H1 (cell line): ENCODE measurements at regions not wholly inside any gene's neighbourhood (a gene's known extent, or its start where the extent isn't known, plus 50 kb on each side); places are given as distances from the start of the nearest gene placed in this dataset.

ENCODE experiments used
- CTCF ChIA-PET: fragments of 300-600 bp; sonication (Branson Sonifier 250); formaldehyde crosslinking; loops from one replicate; lab custom pipeline; 2021; ENCODE audit not compliant: partially characterized antibody; lab: Charles Lee
- POLR2A ChIA-PET: fragments of 300-600 bp; sonication (Branson Sonifier 250); formaldehyde crosslinking; loops from one replicate; lab custom pipeline; 2021; ENCODE audit warnings: inconsistent platforms; ENCODE audit not compliant: partially characterized antibody; lab: Charles Lee
- DNase-seq, 2 experiments: peaks; one replicate each; pipeline versions ENCODE4 v3.0.0 to v3.0.0-alpha.2; 2010 to 2022; ENCODE audit warnings: low spot score in 2 of 2, low read depth in 1 of 2, mixed read lengths in 1 of 2
- FAIRE-seq: peaks from 2 replicates; lab custom pipeline; 2011; peaks lifted over from hg19 to GRCh38; lab: Jason Lieb, UNC
- H2AFZ ChIP-seq: 2 replicates; pipeline ENCODE4 v1.8.1; 2012; ENCODE audit warnings: low read length, inconsistent platforms
- H2AK5ac ChIP-seq: 2 replicates; pipeline ENCODE4 v1.6.1; 2013; ENCODE audit warnings: low read depth, low read length
- H2BK120ac ChIP-seq: replicated peaks from 2 replicates; pipeline ENCODE3; 2013; ENCODE audit warnings: low read depth, low read length, inconsistent platforms
- H2BK12ac ChIP-seq: 2 replicates; pipeline ENCODE4 v1.6.1; 2013; ENCODE audit warnings: low read depth, low read length
- H2BK15ac ChIP-seq: 2 replicates; pipeline ENCODE4 v1.6.1; 2013; ENCODE audit warnings: low read length
- H2BK20ac ChIP-seq: 2 replicates; pipeline ENCODE4 v1.6.1; 2013; ENCODE audit warnings: low read length
- H2BK5ac ChIP-seq: 2 replicates; pipeline ENCODE4 v1.6.1; 2013; ENCODE audit warnings: low read depth, low read length
- H3K14ac ChIP-seq: 2 replicates; pipeline ENCODE4 v1.6.1; 2013; ENCODE audit warnings: inconsistent platforms; ENCODE audit not compliant: insufficient read length
- H3K18ac ChIP-seq: 2 replicates; pipeline ENCODE4 v1.6.1; 2013; ENCODE audit warnings: low read length; ENCODE audit errors: extremely low read depth
- H3K23ac ChIP-seq: 2 replicates; pipeline ENCODE4 v1.6.1; 2013; ENCODE audit warnings: inconsistent platforms; ENCODE audit not compliant: insufficient read length
- H3K23me2 ChIP-seq: 2 replicates; pipeline ENCODE4 v1.6.1; 2013; ENCODE audit warnings: low read depth, low read length
- H3K27ac ChIP-seq: 2 replicates; pipeline ENCODE4 v1.6.1; 2011; ENCODE audit warnings: low read depth, low read length, inconsistent platforms
- H3K27me3 ChIP-seq, 4 experiments: replicated peaks in 1 of 4; 1 replicate in 1 of 4; 2 replicates in 3 of 4; pipeline versions ENCODE4 v1.6.1 to v1.8.1; 2011 to 2013; ENCODE audit warnings: low read length in 3 of 4, mild to moderate bottlenecking in 3 of 4, inconsistent platforms in 2 of 4, mixed read lengths in 2 of 4, moderate library complexity in 1 of 4; ENCODE audit not compliant: control insufficient read depth in 3 of 4, insufficient read depth in 3 of 4; ENCODE audit errors: extremely low read depth in 1 of 4
- H3K36me3 ChIP-seq, 4 experiments: 2 replicates each; pipeline versions ENCODE4 v1.6.1 to v1.8.1; 2011 to 2013; ENCODE audit warnings: mild to moderate bottlenecking in 4 of 4, low read length in 3 of 4, moderate library complexity in 2 of 4, control low read depth in 1 of 4, inconsistent platforms in 1 of 4; ENCODE audit not compliant: insufficient read depth in 4 of 4, control insufficient read depth in 2 of 4
- H3K4ac ChIP-seq: replicated peaks from 2 replicates; pipeline ENCODE3; 2013; ENCODE audit warnings: low read length, low read depth, mixed read lengths, inconsistent platforms; ENCODE audit not compliant: insufficient read length
- H3K4me1 ChIP-seq, 4 experiments: replicated peaks in 1 of 4; 1 replicate in 1 of 4; 2 replicates in 3 of 4; pipeline versions ENCODE4 v1.6.1 to v1.8.1; 2011 to 2013; ENCODE audit warnings: low read length in 3 of 4, inconsistent platforms in 2 of 4, mixed read lengths in 1 of 4; ENCODE audit not compliant: insufficient read depth in 4 of 4, control insufficient read depth in 3 of 4
- H3K4me2 ChIP-seq, 2 experiments: 2 replicates each; pipeline versions ENCODE4 v1.6.1 to v1.8.1; 2011 to 2013; ENCODE audit warnings: low read depth in 2 of 2, low read length in 2 of 2, control low read depth in 1 of 2, inconsistent platforms in 1 of 2, mild to moderate bottlenecking in 1 of 2; ENCODE audit not compliant: insufficient read depth in 1 of 2
- H3K4me3 ChIP-seq, 4 experiments: fragments of 200-600, 300-600 bp in 1 of 4; sonication (generic), shearing (Covaris generic), sonication (Bioruptor Twin) in 1 of 4; 2 replicates each; pipeline versions ENCODE4 v1.5.1 to v1.8.1; 2011 to 2016; ENCODE audit warnings: low read length in 4 of 4, low read depth in 3 of 4, control low read depth in 2 of 4, inconsistent platforms in 2 of 4, mild to moderate bottlenecking in 2 of 4, mixed read lengths in 1 of 4, moderate library complexity in 1 of 4; ENCODE audit not compliant: insufficient read depth in 2 of 4; ENCODE audit errors: extremely low read depth in 1 of 4
- H3K56ac ChIP-seq: replicated peaks from 2 replicates; pipeline ENCODE3; 2013; ENCODE audit warnings: low read depth, mild to moderate bottlenecking, mixed read lengths, low read length, inconsistent platforms; ENCODE audit not compliant: insufficient read length
- H3K79me1 ChIP-seq: 2 replicates; pipeline ENCODE4 v1.6.1; 2013; ENCODE audit warnings: low read depth, low read length, control low read depth
- H3K79me2 ChIP-seq, 2 experiments: 2 replicates each; pipeline versions ENCODE4 v1.6.1 to v1.8.1; 2012 to 2013; ENCODE audit warnings: low read length in 2 of 2, mild to moderate bottlenecking in 2 of 2, inconsistent platforms in 1 of 2; ENCODE audit not compliant: insufficient read depth in 2 of 2, control insufficient read depth in 1 of 2
- H3K9ac ChIP-seq, 4 experiments: replicated peaks in 1 of 4; 1 replicate in 1 of 4; 2 replicates in 3 of 4; pipeline versions ENCODE4 v1.6.1 to v1.8.1; 2011 to 2013; ENCODE audit warnings: low read depth in 3 of 4, low read length in 3 of 4, control low read depth in 2 of 4, mild to moderate bottlenecking in 2 of 4, moderate library complexity in 2 of 4, inconsistent platforms in 1 of 4; ENCODE audit errors: extremely low read depth in 1 of 4
- H3K9me3 ChIP-seq, 2 experiments: 2 replicates each; pipeline versions ENCODE4 v1.6.1 to v1.8.1; 2012 to 2013; ENCODE audit warnings: mild to moderate bottlenecking in 2 of 2, moderate library complexity in 2 of 2, control low read depth in 1 of 2, inconsistent platforms in 1 of 2, low read depth in 1 of 2, low read length in 1 of 2, mixed read lengths in 1 of 2; ENCODE audit not compliant: insufficient read depth in 2 of 2
- H4K20me1 ChIP-seq, 2 experiments: replicated peaks in 1 of 2; 2 replicates each; pipeline versions ENCODE3 to v1.8.1; 2011 to 2013; ENCODE audit warnings: inconsistent platforms in 2 of 2, low read length in 2 of 2, mild to moderate bottlenecking in 1 of 2; ENCODE audit not compliant: insufficient read depth in 2 of 2, control insufficient read depth in 1 of 2
- H4K5ac ChIP-seq: 2 replicates; pipeline ENCODE4 v1.6.1; 2013; ENCODE audit warnings: low read length, low read depth, mixed read lengths, inconsistent platforms; ENCODE audit not compliant: insufficient read length
- H4K8ac ChIP-seq: 2 replicates; pipeline ENCODE4 v1.8.0; 2013; ENCODE audit warnings: mild to moderate bottlenecking, moderate library complexity, low read length, inconsistent platforms; ENCODE audit not compliant: insufficient read depth; ENCODE audit errors: extremely low read depth
- H4K91ac ChIP-seq: replicated peaks from 2 replicates; pipeline ENCODE3; 2013; ENCODE audit warnings: low read length, mixed read lengths, inconsistent platforms; ENCODE audit not compliant: insufficient read length
- CBX5 ChIP-seq: fragments of 300-800, 300-1000 bp; sonication (generic); IDR thresholded peaks from 2 replicates; pipeline ENCODE4 v1.7.1; 2016; ENCODE audit warnings: antibody characterized with exemption, low read length, low read depth
- CTBP2 ChIP-seq: IDR thresholded peaks from 2 replicates; pipeline ENCODE4 v1.7.0; 2011; ENCODE audit warnings: borderline replicate concordance, mild to moderate bottlenecking, moderate library complexity, mixed read lengths, low read length; ENCODE audit not compliant: insufficient read depth, insufficient read length
- CTCF ChIP-seq, 3 experiments: IDR thresholded peaks; 1 replicate in 2 of 3; 2 replicates in 1 of 3; pipeline versions ENCODE4 v1.5.1 to v1.6.1; 2011; ENCODE audit warnings: low read length in 3 of 3, mild to moderate bottlenecking in 3 of 3, inconsistent platforms in 2 of 3, low read depth in 1 of 3, moderate library complexity in 1 of 3; ENCODE audit not compliant: insufficient read depth in 1 of 3; ENCODE audit errors: control extremely low read depth in 1 of 3
- EGR1 ChIP-seq: IDR thresholded peaks from 2 replicates; pipeline ENCODE4 v1.6.1; 2011; ENCODE audit warnings: low read depth, low read length, borderline replicate concordance
- EP300 ChIP-seq, 2 experiments: IDR thresholded peaks; 1 replicate in 1 of 2; 2 replicates in 1 of 2; pipeline ENCODE4 v1.6.1; 2011 to 2012; ENCODE audit warnings: low read depth in 2 of 2, low read length in 2 of 2, mild to moderate bottlenecking in 2 of 2, borderline replicate concordance in 1 of 2, inconsistent platforms in 1 of 2, moderate library complexity in 1 of 2
- JUND ChIP-seq: IDR thresholded peaks from 2 replicates; pipeline ENCODE4 v1.6.1; 2011; ENCODE audit warnings: mild to moderate bottlenecking, improper control_type of control experiment, low read length
- RAD21 ChIP-seq, 2 experiments: IDR thresholded peaks in 1 of 2; conservative IDR thresholded peaks in 1 of 2; 2 replicates each; pipeline ENCODE4 v1.6.1; 2011; ENCODE audit warnings: low read depth in 2 of 2, low read length in 2 of 2, improper control_type of control experiment in 1 of 2, inconsistent platforms in 1 of 2, mild to moderate bottlenecking in 1 of 2, moderate library complexity in 1 of 2
- SRF ChIP-seq: IDR thresholded peaks from 2 replicates; pipeline ENCODE4 v1.6.1; 2011; ENCODE audit warnings: mild to moderate bottlenecking, low read depth, low read length, moderate library complexity
- TAF1 ChIP-seq: IDR thresholded peaks from 2 replicates; pipeline ENCODE4 v1.6.1; 2011; ENCODE audit warnings: mild to moderate bottlenecking, low read depth, low read length
- YY1 ChIP-seq: IDR thresholded peaks from 2 replicates; pipeline ENCODE4 v1.6.1; 2011; ENCODE audit warnings: low read depth, mild to moderate bottlenecking, low read length
- WGBS, 2 experiments: shearing (Covaris generic) in 1 of 2; methylation state at CpG; one replicate each; pipeline versions ENCODE4 v1.1.6 to v1.1.7; 2013 to 2015; ENCODE audit warnings: low lambda C conversion rate in 2 of 2, mixed read lengths in 2 of 2, inconsistent platforms in 1 of 2, low coverage in 1 of 2, missing lambda C conversion rate in 1 of 2; ENCODE audit not compliant: insufficient replicate concordance in 2 of 2, insufficient coverage in 1 of 2, insufficient read length in 1 of 2; ENCODE audit errors: extremely low coverage in 1 of 2, missing lambda C conversion rate in 1 of 2; 5-methylcytosine and 5-hydroxymethylcytosine counted together
- TF ChIP-seq, protein P1 (sequence below): IDR thresholded peaks from 2 replicates; pipeline ENCODE4 v1.6.1; 2011; ENCODE audit warnings: low read depth, mild to moderate bottlenecking, low read length; ENCODE audit not compliant: insufficient read depth

- CTCF ChIA-PET = no interaction called here
- H2BK20ac ChIP-seq = no peak overlapping the region
- TF ChIP-seq, protein P1, sequence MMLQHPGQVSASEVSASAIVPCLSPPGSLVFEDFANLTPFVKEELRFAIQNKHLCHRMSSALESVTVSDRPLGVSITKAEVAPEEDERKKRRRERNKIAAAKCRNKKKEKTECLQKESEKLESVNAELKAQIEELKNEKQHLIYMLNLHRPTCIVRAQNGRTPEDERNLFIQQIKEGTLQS = no peak
- TF ChIP-seq EP300 (IDR thresholded peaks at IDR 0.05; ENCODE audit: borderline replicate concordance in 1 of 2, low read depth in 2 of 2, low read length in 2 of 2) = no peak
- no peak for TF ChIP-seq YY1
- TF ChIP-seq SRF = no peak
- TF ChIP-seq EGR1 = no peak
- no peak for TF ChIP-seq JUND
- no peak for TF ChIP-seq RAD21 (IDR thresholded peaks at IDR 0.05 in 1 of 2, conservative IDR thresholded peaks at IDR 0.05 in 1 of 2; ENCODE audit: low read depth in 2 of 2, low read length in 2 of 2)
- no peak for TF ChIP-seq CTBP2
- no peak for TF ChIP-seq TAF1
- no peak for TF ChIP-seq CBX5
- TF ChIP-seq CTCF (IDR thresholded peaks at IDR 0.05; ENCODE audit: control extremely low read depth in 1 of 3, insufficient read depth in 1 of 3, low read depth in 1 of 3, low read length in 3 of 3) = no peak
These were observed 434.9 kb downstream of the SHISA9 start for GRCh38 chr16:13336335-13336734.

More at GRCh38 chr16:13336335-13336734, 434.9 kb downstream of the SHISA9 start:
- Histone ChIP-seq H3K9ac (no peak overlapping the region), H2BK12ac (no peak overlapping the region), H2AFZ (no peak overlapping the region), H4K8ac (no peak overlapping the region), H3K36me3 (no peaks in the 10 kb centered on the region), H3K14ac (no peak overlapping the region), H4K91ac (no peak overlapping the region), H3K23me2 (no peaks in the 10 kb centered on the region), H2AK5ac (no peak overlapping the region; the same call in 1 of the 2 replicates), H3K4ac (no peak overlapping the region), H3K56ac (no peak overlapping the region), H3K79me2 (no peaks in the 10 kb centered on the region), H3K79me1 (no peaks in the 10 kb centered on the region), H2BK120ac (no peak overlapping the region), H3K4me3 (no peak overlapping the region), H3K4me1 (peaks cover 0 to 7% (median 3%) of the 10 kb centered on the region in 4 experiments; a peak in 4 of 7 replicates), H3K4me2 (no peak overlapping the region), H3K23ac (no peak overlapping the region), H4K20me1 (no peaks in the 10 kb centered on the region), H3K27ac (no peak overlapping the region), H3K27me3 (no peaks in the 10 kb centered on the region), H3K9me3 (peaks cover 0 to 6% of the 10 kb centered on the region in 2 experiments; a peak in 1 of 4 replicates), H2BK5ac (no peak overlapping the region), H3K18ac (no peak overlapping the region), H4K5ac (no peak overlapping the region), H2BK15ac (no peak overlapping the region)
- FAIRE-seq (no peak), DNase-seq (no peak)
- POLR2A ChIA-PET = no interaction called here
- WGBS, 2 experiments = 100% methylated on average over 1 of the region's 1 CpG; no CpG with 5 or more reads in 1 of the 2 experiments
